ENCODE measurements at regions not wholly inside any gene's neighbourhood (a gene's known extent, or its start where the extent isn't known, plus 50 kb on each side); places are given as distances from the start of the nearest gene placed in this dataset.

GRCh38 chr13:54029226-54029625 is 1000.6 kb downstream of the OLFM4 start:
- no peak for ATAC-seq

GRCh38 chr13:54029720-54030119 is 1001.1 kb downstream of the OLFM4 start:
- TF ChIP-seq GLIS3 (CRISPR knock-in tag; IDR thresholded peaks at IDR 0.05) (no peak), POU6F1 (CRISPR knock-in tag; IDR thresholded peaks at IDR 0.05; ENCODE audit: borderline replicate concordance, low read depth) (no peak), ZFP30 (CRISPR knock-in tag; IDR thresholded peaks at IDR 0.05) (no peak), PATZ1 (CRISPR knock-in tag; IDR thresholded peaks at IDR 0.05; ENCODE audit: borderline replicate concordance) (no peak), ZNF565 (CRISPR knock-in tag; conservative IDR thresholded peaks at IDR 0.05; ENCODE audit: low read depth) (no peak), SNAI2 (CRISPR knock-in tag; IDR thresholded peaks at IDR 0.05) (no peak), CSDC2 (CRISPR knock-in tag; IDR thresholded peaks at IDR 0.05) (no peak), CREB5 (CRISPR knock-in tag; IDR thresholded peaks at IDR 0.05; ENCODE audit: low read depth) (no peak), TOX (CRISPR knock-in tag; IDR thresholded peaks at IDR 0.05; ENCODE audit: borderline replicate concordance) (no peak), ZNF70 (CRISPR knock-in tag; IDR thresholded peaks at IDR 0.05) (no peak), PPARA (CRISPR knock-in tag; IDR thresholded peaks at IDR 0.05; ENCODE audit: borderline replicate concordance) (no peak), ZNF8 (CRISPR knock-in tag; IDR thresholded peaks at IDR 0.05) (no peak)
- ATAC-seq = no peak

More at GRCh38 chr13:54029226-54029625, 1000.6 kb downstream of the OLFM4 start:
- TF ChIP-seq CSRNP3 (CRISPR knock-in tag; IDR thresholded peaks at IDR 0.05) = no peak
- TF ChIP-seq ESRRG (CRISPR knock-in tag; IDR thresholded peaks at IDR 0.05) = no peak
- no peak for TF ChIP-seq ZFP30 (CRISPR knock-in tag; IDR thresholded peaks at IDR 0.05)
- TF ChIP-seq ZC3H10 (CRISPR knock-in tag; IDR thresholded peaks at IDR 0.05) = no peak
- TF ChIP-seq ZNF70 (CRISPR knock-in tag; IDR thresholded peaks at IDR 0.05) = no peak
- no peak for TF ChIP-seq SNAI2 (CRISPR knock-in tag; IDR thresholded peaks at IDR 0.05)
- no peak for TF ChIP-seq BACH2 (CRISPR knock-in tag; IDR thresholded peaks at IDR 0.05; ENCODE audit: borderline replicate concordance)
- no peak for TF ChIP-seq ZFP3 (CRISPR knock-in tag; IDR thresholded peaks at IDR 0.05)
- no peak for TF ChIP-seq TSHZ2 (CRISPR knock-in tag; IDR thresholded peaks at IDR 0.05)
- no peak for TF ChIP-seq PPARA (CRISPR knock-in tag; IDR thresholded peaks at IDR 0.05; ENCODE audit: borderline replicate concordance)
- no peak for TF ChIP-seq CREB5 (CRISPR knock-in tag; IDR thresholded peaks at IDR 0.05; ENCODE audit: low read depth)
- no peak for TF ChIP-seq TCF4 (CRISPR knock-in tag; IDR thresholded peaks at IDR 0.05; ENCODE audit: borderline replicate concordance)
- no peak for TF ChIP-seq PATZ1 (CRISPR knock-in tag; IDR thresholded peaks at IDR 0.05; ENCODE audit: borderline replicate concordance)
- no peak for TF ChIP-seq CSDC2 (CRISPR knock-in tag; IDR thresholded peaks at IDR 0.05)
